HG03342 (cell line): ENCODE measurements at regions not wholly inside any gene's neighbourhood (a gene's known extent, or its start where the extent isn't known, plus 50 kb on each side); places are given as distances from the start of the nearest gene placed in this dataset.
"Not testable (repeated sequence)": the region's sequence is repeated elsewhere in the genome, so short reads cannot be mapped to it uniquely, and the experiment has no call there.

Experiments used
- ATAC-seq: cut with Tn5 transposase; IDR thresholded peaks from one replicate; pipeline ENCODE4 v1.9.1; 2021; ENCODE audit warnings: mild to moderate bottlenecking, moderate library complexity; ENCODE audit not compliant: unreplicated experiment

- ATAC-seq = no peak
Observed at GRCh38 chrX:130550351-130550750, 148.6 kb downstream of the RBMX2 start.

- peak; percentile 80 for ATAC-seq
Observed at GRCh38 chrX:130552444-130553073, 150.8 kb downstream of the RBMX2 start.

- no peak for ATAC-seq
Observed at GRCh38 chrX:130555341-130555740, 153.6 kb downstream of the RBMX2 start.

- ATAC-seq = no peak
Observed at GRCh38 chrX:130555757-130556156, 154.0 kb downstream of the RBMX2 start.

GRCh38 chrX:130556951-130557350 is 155.2 kb downstream of the RBMX2 start:
- no peak for ATAC-seq

- ATAC-seq = no peak
Observed at GRCh38 chrX:130560544-130560943, 158.8 kb downstream of the RBMX2 start.

GRCh38 chrX:130561930-130562329 is 160.1 kb downstream of the RBMX2 start:
- no peak for ATAC-seq

DNA sequence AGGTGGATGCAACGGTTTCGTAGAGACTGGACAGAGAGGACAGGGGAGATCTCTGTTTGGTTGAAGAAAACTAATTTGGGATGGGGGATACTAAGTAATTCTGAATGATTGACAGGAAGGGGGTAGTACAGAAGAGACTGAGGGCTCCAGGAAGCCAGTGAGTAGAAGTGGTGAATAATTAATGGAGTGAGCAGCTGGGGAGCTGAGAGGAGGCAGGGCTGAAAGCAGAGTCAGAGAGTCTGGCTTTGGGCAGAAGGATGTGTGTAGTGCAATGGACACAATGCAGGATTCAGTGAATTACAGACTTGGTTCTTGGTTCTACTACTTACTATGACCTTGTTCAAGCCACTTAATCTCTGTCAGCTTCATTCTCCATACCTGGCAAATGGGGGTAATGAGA is 161.7 kb downstream of the RBMX2 start:
- no peak for ATAC-seq

DNA sequence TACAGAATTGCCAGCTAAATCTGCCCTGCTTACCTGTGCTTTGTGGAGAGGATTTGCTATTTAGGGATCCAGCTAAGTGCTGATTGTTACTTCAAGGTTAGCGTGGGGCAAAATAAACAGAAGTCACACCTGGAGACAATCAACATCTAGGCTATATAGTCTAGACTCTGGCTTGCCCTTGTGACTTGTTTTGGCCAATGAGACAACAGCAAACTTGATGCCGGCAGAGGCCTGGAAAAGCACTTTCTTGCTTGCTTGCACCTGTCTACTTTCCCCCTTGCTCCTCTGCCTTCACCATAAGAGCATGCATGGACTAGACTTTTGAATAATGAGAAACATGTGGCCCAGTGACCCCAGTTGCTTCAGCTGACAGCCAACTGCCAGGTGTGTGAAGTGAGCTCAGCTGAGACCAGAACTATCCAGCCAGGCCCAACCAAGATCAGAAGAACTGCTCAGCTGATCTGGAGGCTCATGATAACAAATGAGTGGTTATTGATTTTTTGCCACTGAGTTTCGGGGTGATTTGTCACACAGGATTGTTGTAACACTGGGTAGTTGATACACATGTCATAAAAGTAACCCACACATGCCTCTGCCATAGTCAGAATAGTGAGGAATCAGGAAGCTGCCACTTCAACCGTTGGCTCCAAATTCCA is 164.4 kb downstream of the RBMX2 start:
- no peak for ATAC-seq

GRCh38 chrX:130573030-130573429 is 171.2 kb downstream of the RBMX2 start:
- not testable (repeated sequence) for ATAC-seq
